IMR-90 (cell line): ENCODE measurements at regions not wholly inside any gene's neighbourhood (a gene's known extent, or its start where the extent isn't known, plus 50 kb on each side); places are given as distances from the start of the nearest gene placed in this dataset.

Source experiments
- ATAC-seq: fragments of 200-7000 bp; cut with Tn5 transposase; 2 replicates; pipeline ENCODE4 v1.9.1; 2020; ENCODE audit warnings: low read depth, mild to moderate bottlenecking, moderate library complexity
- BruUV-seq: library from RNA; stranded (reverse); fragments of 400-500 nt; replicated peaks from 2 replicates; lab custom pipeline; 2021; lab: Mats Ljungman, UMichigan
- CTCF ChIA-PET: fragments of 300-600 bp; formaldehyde crosslinking; extraction: SDS; loops from one replicate; lab custom pipeline; 2021; ENCODE audit warnings: antibody characterized with exemption; lab: Yijun Ruan, JAX
- POLR2A ChIA-PET: fragments of 300-600 bp; sonication (Branson Sonifier 250); formaldehyde crosslinking; loops from one replicate; lab custom pipeline; 2022; ENCODE audit warnings: antibody characterized with exemption; ENCODE audit not compliant: unreplicated experiment; lab: Charles Lee
- DNase-seq: peaks from one replicate; pipeline ENCODE4 v3.0.0; 2013
- H2AFZ ChIP-seq: replicated peaks from 2 replicates; pipeline ENCODE3; 2013; ENCODE audit warnings: low read length, mild to moderate bottlenecking; ENCODE audit not compliant: poor library complexity
- H2AK5ac ChIP-seq: 2 replicates; pipeline ENCODE4 v1.6.1; 2013; ENCODE audit warnings: low read depth, low read length, inconsistent platforms
- H2AK9ac ChIP-seq: replicated peaks from 2 replicates; pipeline ENCODE3; 2013; ENCODE audit warnings: mild to moderate bottlenecking, low read depth, low read length, moderate library complexity; ENCODE audit not compliant: poor library complexity
- H2BK120ac ChIP-seq: 2 replicates; pipeline ENCODE4 v1.6.1; 2013; ENCODE audit warnings: low read depth, low read length, inconsistent platforms
- H2BK15ac ChIP-seq: 3 replicates; pipeline ENCODE4 v1.6.1; 2013; ENCODE audit warnings: low read depth, low read length, inconsistent platforms
- H2BK20ac ChIP-seq: 2 replicates; pipeline ENCODE4 v1.6.1; 2013; ENCODE audit warnings: low read depth, mild to moderate bottlenecking, inconsistent platforms, low read length, moderate library complexity
- H2BK5ac ChIP-seq: 2 replicates; pipeline ENCODE4 v1.6.1; 2013; ENCODE audit warnings: mild to moderate bottlenecking, low read depth, low read length, inconsistent platforms; ENCODE audit not compliant: poor library complexity, severe bottlenecking
- H3K14ac ChIP-seq: replicated peaks from 2 replicates; pipeline ENCODE4 v1.6.1; 2013; ENCODE audit warnings: low read depth, low read length, inconsistent platforms
- H3K18ac ChIP-seq: 2 replicates; pipeline ENCODE4 v1.6.1; 2013; ENCODE audit warnings: low read depth, low read length, control low read depth
- H3K23ac ChIP-seq: 2 replicates; pipeline ENCODE4 v1.6.1; 2013; ENCODE audit warnings: low read depth, low read length, inconsistent platforms
- H3K27ac ChIP-seq: 2 replicates; pipeline ENCODE4 v1.5.1; 2013; ENCODE audit warnings: mild to moderate bottlenecking, control low read depth, low read length; ENCODE audit not compliant: insufficient read depth
- H3K27me3 ChIP-seq: 2 replicates; pipeline ENCODE4 v1.6.1; 2013; ENCODE audit warnings: low read length; ENCODE audit not compliant: control insufficient read depth, insufficient read depth
- H3K36me3 ChIP-seq: 2 replicates; pipeline ENCODE4 v1.6.1; 2013; ENCODE audit warnings: low read length, mixed read lengths; ENCODE audit not compliant: control insufficient read depth, insufficient read depth
- H3K4ac ChIP-seq: 2 replicates; pipeline ENCODE4 v1.6.1; 2013; ENCODE audit warnings: low read depth, low read length, inconsistent platforms
- H3K4me1 ChIP-seq: 2 replicates; pipeline ENCODE4 v1.6.1; 2013; ENCODE audit warnings: low read length, mixed read lengths; ENCODE audit not compliant: control insufficient read depth, insufficient read depth
- H3K4me2 ChIP-seq: 2 replicates; pipeline ENCODE4 v1.6.1; 2013; ENCODE audit warnings: low read depth, mild to moderate bottlenecking, control low read depth, low read length, moderate library complexity
- H3K4me3 ChIP-seq: 2 replicates; pipeline ENCODE4 v1.5.1; 2013; ENCODE audit warnings: low read depth, mild to moderate bottlenecking, control low read depth, low read length, moderate library complexity; ENCODE audit not compliant: insufficient read depth
- H3K56ac ChIP-seq: 2 replicates; pipeline ENCODE4 v1.6.1; 2013; ENCODE audit warnings: low read length, inconsistent platforms; ENCODE audit not compliant: insufficient read depth; ENCODE audit errors: extremely low read depth
- H3K79me1 ChIP-seq, 2 experiments: 2 replicates each; pipeline ENCODE4 v1.6.1; 2013; ENCODE audit warnings: low read length in 2 of 2, inconsistent platforms in 1 of 2, low read depth in 1 of 2
- H3K9ac ChIP-seq: 2 replicates; pipeline ENCODE4 v1.6.1; 2013; ENCODE audit warnings: low read depth, low read length, control low read depth
- H3K9me1 ChIP-seq: 2 replicates; pipeline ENCODE4 v1.6.1; 2013; ENCODE audit warnings: low read length, inconsistent platforms; ENCODE audit not compliant: insufficient read depth
- H3K9me3 ChIP-seq: 2 replicates; pipeline ENCODE4 v1.6.1; 2013; ENCODE audit warnings: low read length; ENCODE audit not compliant: control insufficient read depth, insufficient read depth
- H4K20me1 ChIP-seq: 2 replicates; pipeline ENCODE4 v1.6.1; 2013; ENCODE audit warnings: low read length, inconsistent platforms; ENCODE audit not compliant: insufficient read depth
- H4K5ac ChIP-seq: 2 replicates; pipeline ENCODE4 v1.6.1; 2013; ENCODE audit warnings: mild to moderate bottlenecking, low read depth, low read length, control low read depth
- H4K8ac ChIP-seq, 2 experiments: 2 replicates each; pipeline ENCODE4 v1.6.1; 2013; ENCODE audit warnings: low read depth in 2 of 2, low read length in 2 of 2, control low read depth in 1 of 2, inconsistent platforms in 1 of 2
- H4K91ac ChIP-seq: 2 replicates; pipeline ENCODE4 v1.6.1; 2013; ENCODE audit warnings: low read depth, low read length, inconsistent platforms; ENCODE audit not compliant: insufficient read depth
- BHLHE40 ChIP-seq: fragments of 150-350 bp; IDR thresholded peaks from 2 replicates; pipeline ENCODE4 v1.6.1; 2016; ENCODE audit warnings: mild to moderate bottlenecking, low read depth, low read length
- CEBPB ChIP-seq: IDR thresholded peaks from 2 replicates; pipeline ENCODE4 v1.6.1; 2012; ENCODE audit warnings: low read depth, low read length, improper control_type of control experiment
- CHD1 ChIP-seq: IDR thresholded peaks from 2 replicates; pipeline ENCODE4 v1.6.1; 2012; ENCODE audit warnings: low read depth, low read length, improper control_type of control experiment
- CTCF ChIP-seq: conservative IDR thresholded peaks from 2 replicates; pipeline ENCODE4 v1.5.1; 2012; ENCODE audit warnings: mild to moderate bottlenecking, low read depth, low read length, improper control_type of control experiment
- ELK1 ChIP-seq: fragments of 150-350 bp; IDR thresholded peaks from 2 replicates; pipeline ENCODE4 v1.6.1; 2016; ENCODE audit warnings: low read depth, mild to moderate bottlenecking, low read length, moderate library complexity, borderline replicate concordance
- FOS ChIP-seq: fragments of 150-350 bp; IDR thresholded peaks from 2 replicates; pipeline ENCODE4 v1.6.1; 2016; ENCODE audit warnings: low read depth, low read length
- MAFK ChIP-seq: IDR thresholded peaks from 2 replicates; pipeline ENCODE4 v1.6.1; 2012; ENCODE audit warnings: low read depth, low read length, improper control_type of control experiment
- MAZ ChIP-seq: IDR thresholded peaks from 2 replicates; pipeline ENCODE4 v1.6.1; 2012; ENCODE audit warnings: low read depth, mild to moderate bottlenecking, low read length, improper control_type of control experiment, moderate library complexity, borderline replicate concordance
- MXI1 ChIP-seq: IDR thresholded peaks from 2 replicates; pipeline ENCODE4 v1.6.1; 2012; ENCODE audit warnings: low read depth, mild to moderate bottlenecking, low read length, moderate library complexity, borderline replicate concordance
- NFE2L2 ChIP-seq: fragments of 150-350 bp; IDR thresholded peaks from 2 replicates; pipeline ENCODE4 v1.6.1; 2016; ENCODE audit warnings: low read depth, mild to moderate bottlenecking, low read length
- POLR2A ChIP-seq: IDR thresholded peaks from 2 replicates; pipeline ENCODE4 v1.6.1; 2012; ENCODE audit warnings: mild to moderate bottlenecking, low read depth, low read length
- RAD21 ChIP-seq: IDR thresholded peaks from 2 replicates; pipeline ENCODE4 v1.6.1; 2012; ENCODE audit warnings: low read length, improper control_type of control experiment
- RCOR1 ChIP-seq: IDR thresholded peaks from 2 replicates; pipeline ENCODE4 v1.6.1; 2012; ENCODE audit warnings: mild to moderate bottlenecking, low read length, improper control_type of control experiment; ENCODE audit not compliant: insufficient replicate concordance
- RFX5 ChIP-seq: IDR thresholded peaks from 2 replicates; pipeline ENCODE4 v1.8.0; 2012; ENCODE audit warnings: low read depth, mild to moderate bottlenecking, low read length, moderate library complexity
- SMC3 ChIP-seq: fragments of 150-350 bp; IDR thresholded peaks from 2 replicates; pipeline ENCODE4 v1.6.1; 2016; ENCODE audit warnings: low read depth, mild to moderate bottlenecking, antibody characterized with exemption, low read length, moderate library complexity
- USF2 ChIP-seq: fragments of 150-350 bp; IDR thresholded peaks from 2 replicates; pipeline ENCODE4 v1.6.1; 2017; ENCODE audit warnings: mild to moderate bottlenecking, antibody characterized with exemption, low read length, low read depth
- WGBS, 2 experiments: methylation state at CpG; one replicate each; pipeline versions ENCODE4 v1.1.5 to v1.1.7; 2013; ENCODE audit warnings: missing lambda C conversion rate in 2 of 2; ENCODE audit not compliant: insufficient read length in 1 of 2; ENCODE audit errors: extremely low coverage in 2 of 2; 5-methylcytosine and 5-hydroxymethylcytosine counted together
- dilution Hi-C: fragments of 300-500 bp; cut with HindIII; formaldehyde crosslinking; loops from one replicate; pipeline ENCODE4 v1.14.3; 2018; ENCODE audit warnings: low sequenced_read_pairs; ENCODE audit not compliant: unreplicated experiment
- in situ Hi-C: fragments of 300-500 bp; cut with MboI; formaldehyde crosslinking; loops from 3 replicates; pipeline ENCODE4 v1.14.3; 2019; ENCODE audit warnings: low sequenced_read_pairs, inconsistent platforms, mixed read lengths
- intact Hi-C: fragments of 100-400 bp; cut with micrococcal nuclease; formaldehyde crosslinking; loops from 2 replicates; pipeline ENCODE4 v1.10.0; 2022

GRCh38 chrX:6965729-6966128 lies 181.8 kb upstream of the STS start:
- no peaks in the 10 kb centered on the region for H3K36me3 ChIP-seq
- POLR2A ChIA-PET: no interaction called here
- intact Hi-C loops (no loop called here), dilution Hi-C loops (no loop called here), in situ Hi-C loops (no loop called here)
- no peaks in the 10 kb centered on the region for H4K20me1 ChIP-seq
- TF ChIP-seq CHD1 (no peak), RAD21 (no peak), ELK1 (no peak), USF2 (no peak), BHLHE40 (no peak), POLR2A (no peak), CEBPB (no peak), MAZ (no peak), RCOR1 (no peak), CTCF (no peak), SMC3 (no peak), MAFK (no peak), RFX5 (no peak), FOS (no peak), MXI1 (no peak), NFE2L2 (no peak)
- DNase-seq (no peak), ATAC-seq (no peak)
- H3K27ac ChIP-seq: no peak overlapping the region
- H2BK5ac ChIP-seq: no peak overlapping the region
- no peak overlapping the region for H2BK120ac ChIP-seq
- no peaks in the 10 kb centered on the region for H3K79me1 ChIP-seq
- no peak overlapping the region for H4K91ac ChIP-seq
- BruUV-seq: no TSS peak
- no peak overlapping the region for H3K18ac ChIP-seq
- no peak overlapping the region for H4K8ac ChIP-seq
- H3K4me3 ChIP-seq: no peak overlapping the region
- no peaks in the 10 kb centered on the region for H3K9me1 ChIP-seq
- no peak overlapping the region for H3K4ac ChIP-seq
- no peak overlapping the region for H3K14ac ChIP-seq
- no peak overlapping the region for H2BK15ac ChIP-seq
- H3K9ac ChIP-seq: no peak overlapping the region
- H2AK9ac ChIP-seq: no peak overlapping the region
- no CpG with 5 or more reads among the region's 4 CpGs for WGBS, 2 experiments
- H4K5ac ChIP-seq: no peak overlapping the region
- H3K4me2 ChIP-seq: no peak overlapping the region
- H2AFZ ChIP-seq: no peak overlapping the region
- H3K23ac ChIP-seq: no peak overlapping the region
- no peaks in the 10 kb centered on the region for H3K27me3 ChIP-seq
- H3K56ac ChIP-seq: no peak overlapping the region
- H2AK5ac ChIP-seq: no peak overlapping the region
- no peak overlapping the region for H2BK20ac ChIP-seq
- CTCF ChIA-PET: no interaction called here
- H3K4me1 ChIP-seq: no peaks in the 10 kb centered on the region
- no peaks in the 10 kb centered on the region for H3K9me3 ChIP-seq
